ENCODE measurements at regions not wholly inside any gene's neighbourhood (a gene's known extent, or its start where the extent isn't known, plus 50 kb on each side); places are given as distances from the start of the nearest gene placed in this dataset.

- no peak for DNase-seq
Observed at GRCh38 chr2:134189009-134189720, 64.7 kb upstream of the MGAT5 start.

GRCh38 chr2:134190062-134190806 lies 63.6 kb upstream of the MGAT5 start:
- DNase-seq: no peak

DNA sequence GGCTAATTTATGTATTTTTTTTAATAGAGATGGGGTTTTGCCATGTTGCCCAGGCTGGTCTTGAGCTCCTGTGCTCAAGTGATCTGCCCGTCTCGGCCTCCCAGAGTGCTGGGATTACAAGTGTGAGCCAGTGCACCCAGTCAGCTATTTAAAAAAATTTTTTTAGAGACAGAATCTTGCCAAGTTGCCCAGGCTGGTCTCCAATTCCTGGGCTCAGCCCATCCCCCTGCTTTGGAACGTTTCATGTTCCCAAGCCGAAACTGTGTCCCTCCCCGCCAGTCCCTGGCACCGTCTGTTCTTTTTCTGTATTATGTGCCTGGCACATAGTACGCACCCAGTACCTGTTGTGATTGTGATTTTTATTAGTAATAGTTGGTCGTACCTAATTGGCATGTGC lies 63.1 kb upstream of the MGAT5 start:
- no peak for DNase-seq

DNA sequence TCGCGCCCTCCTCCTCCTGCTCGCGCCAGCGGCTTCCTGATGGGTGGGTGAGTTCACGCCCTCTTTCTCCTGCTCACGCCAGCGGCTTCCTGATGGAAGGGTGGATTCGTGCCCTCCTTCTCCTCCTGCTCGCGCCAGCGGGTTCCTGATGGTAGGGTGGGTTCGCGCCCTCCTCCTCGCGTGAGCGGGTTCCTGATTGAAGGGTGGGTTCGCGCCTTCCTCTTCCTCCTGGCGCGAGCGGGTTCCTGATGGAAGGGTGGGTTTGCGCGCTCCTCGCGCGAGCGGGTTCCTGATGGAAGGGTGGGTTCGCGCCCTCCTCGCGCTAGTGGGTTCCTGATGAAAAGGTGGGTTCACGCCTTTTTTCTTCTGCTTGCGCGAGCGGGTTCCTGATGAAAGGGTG lies 62.0 kb upstream of the MGAT5 start:
- no peak for DNase-seq

GRCh38 chr2:134193006-134193405 lies 60.9 kb upstream of the MGAT5 start:
- no peak for DNase-seq

GRCh38 chr2:134194519-134194918 lies 59.4 kb upstream of the MGAT5 start:
- no peak for DNase-seq

DNA sequence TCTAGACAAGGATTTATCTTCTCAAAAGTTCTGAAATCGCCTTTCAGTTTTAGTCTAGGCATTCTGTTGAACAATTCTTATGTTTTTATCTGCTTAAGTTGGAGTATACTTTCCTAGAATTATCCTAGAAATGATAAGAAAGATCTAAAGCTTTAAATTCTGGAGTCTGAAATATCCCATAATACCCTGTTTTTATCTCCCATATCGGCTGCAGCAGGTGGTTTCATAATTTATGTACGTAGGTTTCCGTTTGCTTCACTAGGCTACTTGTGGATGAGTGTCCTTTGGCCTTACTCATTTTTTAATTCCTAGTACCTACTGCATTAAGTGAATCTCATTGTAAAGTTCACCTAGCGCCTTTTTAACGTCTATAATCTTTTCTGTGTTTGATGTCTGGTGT lies 58.5 kb upstream of the MGAT5 start:
- DNase-seq: no peak

GRCh38 chr2:134197445-134197844 lies 56.4 kb upstream of the MGAT5 start:
- no peak for DNase-seq

- DNase-seq: no peak
Observed at GRCh38 chr2:134198006-134198634, 55.8 kb upstream of the MGAT5 start.

GRCh38 chr2:134199123-134199522 lies 54.7 kb upstream of the MGAT5 start:
- no peak for DNase-seq

DNA sequence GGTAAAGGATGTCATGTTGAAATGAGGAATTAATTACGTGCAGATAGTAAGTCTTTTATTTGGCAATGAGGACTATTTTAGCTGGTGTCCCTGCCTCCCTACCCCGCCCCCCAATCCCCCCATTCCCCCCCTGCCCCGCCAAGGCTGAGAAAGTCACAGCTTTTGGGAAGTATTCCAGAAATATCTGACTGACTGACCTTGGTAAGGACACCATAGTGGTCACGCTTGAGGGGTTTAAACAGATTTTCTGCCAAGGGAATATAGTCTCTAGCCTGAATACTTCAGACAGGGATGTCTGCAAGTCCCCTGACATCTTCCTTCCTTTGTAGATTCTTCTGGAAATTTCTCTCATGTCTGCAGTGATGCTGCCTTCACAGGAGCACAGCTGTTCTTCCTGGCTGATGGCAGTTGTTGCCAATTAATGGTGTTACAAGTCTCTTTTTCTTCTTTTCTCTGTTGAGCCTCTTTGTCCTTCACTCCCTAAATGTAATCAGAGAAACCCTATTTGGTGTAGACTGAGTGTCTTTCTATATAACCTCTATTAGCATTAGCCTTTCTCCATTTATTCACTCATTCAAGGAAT lies 53.7 kb upstream of the MGAT5 start:
- no peak for DNase-seq

DNA sequence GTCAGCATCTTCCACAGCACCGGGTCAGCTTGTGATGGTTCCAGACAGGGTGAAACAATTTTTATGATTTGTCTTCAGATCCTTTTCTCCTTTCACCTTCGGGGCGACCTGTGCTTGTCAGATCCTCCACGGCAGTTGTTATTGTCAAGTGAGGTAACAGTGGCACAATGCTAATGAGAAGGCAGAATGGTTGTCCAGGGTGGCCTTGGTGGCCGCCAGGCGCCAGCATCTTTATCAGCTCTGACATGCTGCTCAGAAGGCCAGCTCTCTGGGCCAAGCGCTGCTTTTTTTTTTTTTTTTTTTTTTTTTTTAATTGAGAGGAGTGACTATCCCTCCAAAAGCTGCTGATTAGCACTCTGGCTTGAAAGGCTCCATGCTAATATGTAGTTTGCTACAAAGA lies 52.3 kb upstream of the MGAT5 start:
- no peak for DNase-seq

GRCh38 chr2:134202371-134202770 lies 51.5 kb upstream of the MGAT5 start:
- no peak for DNase-seq

DNA sequence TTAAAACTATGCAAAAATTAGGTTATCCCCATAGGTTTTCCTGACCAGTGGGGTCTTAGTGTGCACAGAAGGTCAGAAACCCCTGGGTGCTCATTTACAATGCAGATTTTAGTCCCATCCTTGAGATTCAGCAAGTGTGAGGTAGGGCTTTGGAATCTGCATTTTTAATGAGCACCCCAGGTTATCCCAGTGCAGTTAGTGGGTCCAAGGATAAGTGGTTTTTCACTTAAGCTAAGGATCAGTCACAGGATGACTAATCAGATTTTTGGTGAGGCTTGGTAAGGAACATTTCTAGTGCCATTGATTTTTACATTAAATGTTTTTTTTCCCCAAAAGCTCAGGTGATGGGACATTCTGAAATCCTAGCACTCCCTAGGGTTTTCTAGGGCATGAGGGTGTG lies 50.7 kb upstream of the MGAT5 start:
- no peak for DNase-seq

Data from NCI-H1417 (cell line).